Skeletal muscle tissue (tissue), 3 donors: ENCODE measurements at regions not wholly inside any gene's neighbourhood (a gene's known extent, or its start where the extent isn't known, plus 50 kb on each side); places are given as distances from the start of the nearest gene placed in this dataset.

Experiments
- H3K27ac ChIP-seq: one replicate; pipeline ENCODE4 v1.7.0; 2013; ENCODE audit warnings: mild to moderate bottlenecking, low read depth, low read length, inconsistent platforms
- H3K27me3 ChIP-seq, 3 donors: one replicate each; pipeline ENCODE4 v1.7.0; 2013; ENCODE audit warnings: low read length in 3 of 3; ENCODE audit not compliant: control insufficient read depth in 3 of 3, insufficient read depth in 3 of 3
- H3K36me3 ChIP-seq, 3 donors: one replicate each; pipeline ENCODE4 v1.7.0; 2013; ENCODE audit warnings: low read length in 3 of 3; ENCODE audit not compliant: control insufficient read depth in 3 of 3, insufficient read depth in 3 of 3
- H3K4me1 ChIP-seq, 3 donors: one replicate each; pipeline ENCODE4 v1.7.0; 2013; ENCODE audit warnings: low read length in 3 of 3, mild to moderate bottlenecking in 3 of 3; ENCODE audit not compliant: control insufficient read depth in 3 of 3, insufficient read depth in 3 of 3
- H3K4me3 ChIP-seq, 3 donors: one replicate each; pipeline ENCODE4 v1.7.0; 2013; ENCODE audit warnings: low read length in 3 of 3
- H3K9ac ChIP-seq, 3 donors: one replicate each; pipeline ENCODE4 v1.7.0; 2013; ENCODE audit warnings: low read length in 3 of 3, mild to moderate bottlenecking in 3 of 3, moderate library complexity in 2 of 3, low read depth in 1 of 3
- H3K9me3 ChIP-seq, 3 donors: one replicate each; pipeline ENCODE4 v1.7.0; 2013; ENCODE audit warnings: low read length in 3 of 3; ENCODE audit not compliant: control insufficient read depth in 3 of 3
- donor health status: Osteomylitis.

DNA sequence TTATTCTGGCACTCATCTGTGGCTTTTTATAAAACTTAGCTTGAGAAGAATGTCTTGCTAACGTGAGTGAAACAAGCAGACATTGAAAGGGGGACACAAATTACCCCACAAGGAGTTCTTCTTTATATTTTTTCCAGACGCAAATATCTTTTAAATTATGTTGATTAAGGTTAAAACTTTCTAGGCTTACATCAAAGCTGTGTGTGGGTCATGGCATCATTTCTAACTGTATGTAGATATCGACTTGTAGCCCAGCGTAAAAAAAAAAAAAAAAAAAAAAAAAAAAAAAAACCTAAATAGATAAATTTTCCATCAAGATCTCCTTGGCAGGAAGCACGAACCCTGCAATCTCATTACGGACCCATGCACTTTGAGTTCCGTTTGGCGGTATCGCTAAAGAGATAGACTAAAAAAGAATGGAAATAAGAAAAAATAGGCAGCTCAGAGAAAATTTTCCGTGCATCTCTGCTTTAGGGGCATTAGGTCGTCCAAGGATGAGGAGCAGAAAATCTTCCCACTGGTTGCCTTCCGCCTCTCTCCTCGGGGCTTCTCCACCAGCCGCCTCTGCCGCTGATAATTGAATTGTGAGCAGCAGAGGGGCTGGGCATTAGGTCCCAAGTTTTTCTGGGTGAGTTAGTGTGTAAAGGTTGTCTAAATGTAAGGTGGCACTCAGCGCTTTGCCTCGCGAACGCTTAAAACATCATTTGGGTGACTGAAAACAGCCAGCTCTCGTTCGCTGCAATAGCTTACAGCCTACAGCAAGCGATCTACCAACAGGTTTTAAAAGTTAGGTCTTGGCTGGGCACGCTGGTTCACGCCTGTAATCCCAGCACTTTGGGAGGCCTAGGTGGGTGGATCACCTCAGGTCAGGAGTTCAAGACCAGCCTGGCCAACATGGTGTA, 194.0 kb downstream of the TRIM27 start:
- H3K27me3 ChIP-seq, result peaks cover 12 to 54% (median 23%) of the 10 kb centered on the region in 3 donors

GRCh38 chr6:28732052-28732451, 191.7 kb downstream of the TRIM27 start:
- Histone ChIP-seq H3K27me3 (peaks cover 31 to 69% (median 34%) of the 10 kb centered on the region in 3 donors), H3K27ac (no peak overlapping the region), H3K4me3 (no peak overlapping the region), H3K36me3 (no peaks in the 10 kb centered on the region), H3K9me3 (peaks cover 0 to 10% (median 4%) of the 10 kb centered on the region in 3 donors), H3K4me1 (peaks cover 0 to 4% (median 3%) of the 10 kb centered on the region in 3 donors), H3K9ac (no peak overlapping the region)

More for the DNA sequence above, 194.0 kb downstream of the TRIM27 start:
- Histone ChIP-seq H3K4me3 (peak overlapping the region in 1 of 3 donors; percentile 70), H3K27ac (no peak overlapping the region), H3K9ac (no peak overlapping the region), H3K4me1 (peaks cover 0 to 4% (median 3%) of the 10 kb centered on the region in 3 donors), H3K9me3 (peaks cover 0 to 10% (median 4%) of the 10 kb centered on the region in 3 donors), H3K36me3 (no peaks in the 10 kb centered on the region)

- Histone ChIP-seq H3K4me1 (no peaks in the 10 kb centered on the region), H3K27me3 (peaks cover 48 to 82% (median 54%) of the 10 kb centered on the region in 3 donors), H3K9ac (no peak overlapping the region), H3K36me3 (no peaks in the 10 kb centered on the region), H3K9me3 (peaks cover 0 to 12% (median 6%) of the 10 kb centered on the region in 3 donors), H3K4me3 (no peak overlapping the region), H3K27ac (no peak overlapping the region)
Measured at GRCh38 chr6:28734443-28734959, 189.3 kb downstream of the TRIM27 start.

DNA sequence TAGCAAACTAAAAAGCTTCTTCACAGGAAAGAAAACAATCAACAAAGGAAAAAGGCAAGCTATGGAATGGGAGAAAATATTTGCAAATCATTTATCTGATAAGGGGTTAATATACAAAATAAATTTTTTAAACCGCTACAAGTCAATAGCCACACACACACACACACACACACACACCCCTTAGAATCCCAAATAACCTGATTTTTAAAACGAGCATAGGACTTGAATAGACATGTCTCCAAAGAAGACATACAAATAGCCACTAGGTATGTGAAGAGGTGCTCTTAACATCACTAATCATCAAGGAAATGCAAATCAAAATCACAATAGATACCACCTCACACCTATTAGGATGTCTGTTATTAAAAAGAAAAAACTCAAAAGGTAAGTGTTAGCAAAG, 187.7 kb downstream of the TRIM27 start:
- Histone ChIP-seq H3K36me3 (no peaks in the 10 kb centered on the region), H3K9me3 (peaks cover 0 to 12% (median 6%) of the 10 kb centered on the region in 3 donors), H3K9ac (no peak overlapping the region), H3K4me3 (no peak overlapping the region), H3K27ac (no peak overlapping the region), H3K4me1 (no peaks in the 10 kb centered on the region), H3K27me3 (peaks cover 48 to 74% (median 49%) of the 10 kb centered on the region in 3 donors)

GRCh38 chr6:28737750-28738395, 185.9 kb downstream of the TRIM27 start:
- Histone ChIP-seq H3K9me3 (peaks cover 0 to 12% (median 6%) of the 10 kb centered on the region in 3 donors), H3K27me3 (peaks cover 39 to 66% (median 48%) of the 10 kb centered on the region in 3 donors), H3K36me3 (no peaks in the 10 kb centered on the region), H3K4me1 (no peaks in the 10 kb centered on the region), H3K27ac (no peak overlapping the region), H3K9ac (no peak overlapping the region), H3K4me3 (no peak overlapping the region)

- Histone ChIP-seq H3K27ac (no peak overlapping the region), H3K4me1 (no peaks in the 10 kb centered on the region), H3K36me3 (no peaks in the 10 kb centered on the region), H3K4me3 (no peak overlapping the region), H3K9ac (no peak overlapping the region), H3K9me3 (peaks cover 0 to 12% (median 6%) of the 10 kb centered on the region in 3 donors), H3K27me3 (peaks cover 42 to 65% (median 48%) of the 10 kb centered on the region in 3 donors)
Measured at GRCh38 chr6:28738396-28738765, 185.4 kb downstream of the TRIM27 start.

- no peak overlapping the region for H3K9ac ChIP-seq
- H3K27me3 ChIP-seq, result peaks cover 28 to 41% (median 29%) of the 10 kb centered on the region in 3 donors
- no peaks in the 10 kb centered on the region for H3K4me1 ChIP-seq
- H3K9me3 ChIP-seq, result peaks cover 0 to 3% (median 2%) of the 10 kb centered on the region in 3 donors
- H3K27ac ChIP-seq, result no peak overlapping the region
- no peak overlapping the region for H3K4me3 ChIP-seq
- H3K36me3 ChIP-seq, result no peaks in the 10 kb centered on the region
Measured at GRCh38 chr6:28741363-28741762, 182.4 kb downstream of the TRIM27 start.

GRCh38 chr6:28742668-28743270, 181.0 kb downstream of the TRIM27 start:
- Histone ChIP-seq H3K9ac (no peak overlapping the region), H3K27ac (no peak overlapping the region), H3K9me3 (peaks cover 0 to 2% (median 0%) of the 10 kb centered on the region in 3 donors), H3K4me3 (no peak overlapping the region), H3K27me3 (peaks cover 18 to 30% (median 20%) of the 10 kb centered on the region in 3 donors), H3K4me1 (no peaks in the 10 kb centered on the region), H3K36me3 (no peaks in the 10 kb centered on the region)

- Histone ChIP-seq H3K27ac (no peak overlapping the region), H3K4me1 (no peaks in the 10 kb centered on the region), H3K4me3 (no peak overlapping the region), H3K9me3 (peaks cover 0 to 2% (median 0%) of the 10 kb centered on the region in 3 donors), H3K27me3 (peaks cover 13 to 25% (median 15%) of the 10 kb centered on the region in 3 donors), H3K9ac (no peak overlapping the region), H3K36me3 (no peaks in the 10 kb centered on the region)
Measured at GRCh38 chr6:28743271-28743789, 180.5 kb downstream of the TRIM27 start.
